GM12878 (cell line): ENCODE measurements at regions not wholly inside any gene's neighbourhood (a gene's known extent, or its start where the extent isn't known, plus 50 kb on each side); places are given as distances from the start of the nearest gene placed in this dataset.

Source experiments
- ATAC-seq: fragments of 200-7000 bp; cut with Tn5 transposase; 3 replicates; pipeline ENCODE4 v1.9.1; 2020; ENCODE audit warnings: mild to moderate bottlenecking, moderate library complexity
- BruUV-seq: library from RNA; stranded (reverse); fragments of 400-500 nt; replicated peaks from 2 replicates; lab custom pipeline; 2021; lab: Mats Ljungman, UMichigan
- CTCF ChIA-PET: fragments of 300-600 bp; sonication (Branson Sonifier 250); formaldehyde crosslinking; extraction: SDS; loops from one replicate; lab custom pipeline; 2021; ENCODE audit warnings: inconsistent platforms; lab: Yijun Ruan, JAX
- POLR2A ChIA-PET: fragments of 350-600 bp; formaldehyde crosslinking; extraction: SDS; loops from one replicate; lab custom pipeline; 2021; ENCODE audit warnings: inconsistent platforms; lab: Charles Lee
- RAD21 ChIA-PET: fragments of 300-600 bp; sonication (Branson Sonifier 250); formaldehyde crosslinking; loops from one replicate; lab custom pipeline; 2023; ENCODE audit warnings: antibody characterized with exemption; ENCODE audit not compliant: unreplicated experiment; lab: Charles Lee
- SMC1A ChIA-PET: fragments of 300-600 bp; sonication (Branson Sonifier 250); formaldehyde crosslinking; loops from one replicate; lab custom pipeline; 2023; ENCODE audit not compliant: unreplicated experiment, uncharacterized antibody; lab: Charles Lee
- DNase-seq: peaks from one replicate; pipeline ENCODE4 v3.0.0-alpha.2; 2011; ENCODE audit warnings: low read depth, low spot score
- FAIRE-seq: peaks from 3 replicates; lab custom pipeline; 2011; peaks lifted over from hg19 to GRCh38; lab: Jason Lieb, UNC
- H2AFZ ChIP-seq: 2 replicates; pipeline ENCODE4 v1.6.0; 2011; ENCODE audit warnings: low read depth, low read length, control low read depth; ENCODE audit not compliant: control insufficient read depth
- H3K27ac ChIP-seq: 2 replicates; pipeline ENCODE4 v1.5.1; 2011; ENCODE audit warnings: control low read depth; ENCODE audit not compliant: control insufficient read depth, insufficient read depth
- H3K27me3 ChIP-seq, 2 experiments: replicated peaks in 1 of 2; 2 replicates each; pipeline versions ENCODE4 v1.6.0 to v1.6.1; 2011; ENCODE audit warnings: low read length in 1 of 2; ENCODE audit not compliant: control insufficient read depth in 2 of 2, insufficient read depth in 2 of 2
- H3K36me3 ChIP-seq, 2 experiments: 2 replicates each; pipeline ENCODE4 v1.5.1; 2011; ENCODE audit warnings: low read length in 1 of 2; ENCODE audit not compliant: control insufficient read depth in 2 of 2, insufficient read depth in 2 of 2
- H3K4me1 ChIP-seq: 2 replicates; pipeline ENCODE4 v1.6.1; 2011; ENCODE audit warnings: mild to moderate bottlenecking, low read length, moderate library complexity, mixed read lengths; ENCODE audit not compliant: control insufficient read depth, insufficient read depth
- H3K4me2 ChIP-seq: 2 replicates; pipeline ENCODE4 v1.6.0; 2011; ENCODE audit warnings: control low read depth; ENCODE audit not compliant: control insufficient read depth, insufficient read depth
- H3K4me3 ChIP-seq: fragments of 200-600 bp; sonication (generic); 2 replicates; pipeline ENCODE4 v1.5.1; 2016
- H3K79me2 ChIP-seq: 2 replicates; pipeline ENCODE4 v1.6.0; 2011; ENCODE audit warnings: low read length; ENCODE audit not compliant: control insufficient read depth, insufficient read depth
- H3K9ac ChIP-seq: 2 replicates; pipeline ENCODE4 v1.8.0; 2011; ENCODE audit warnings: low read length, control low read depth, mixed read lengths; ENCODE audit not compliant: control insufficient read depth, insufficient read depth
- H3K9me3 ChIP-seq: replicated peaks from 3 replicates; pipeline ENCODE4 v1.5.1; 2011; ENCODE audit warnings: mild to moderate bottlenecking, low read length; ENCODE audit not compliant: control insufficient read depth, insufficient read depth
- H4K20me1 ChIP-seq: 2 replicates; pipeline ENCODE4 v1.6.0; 2011; ENCODE audit not compliant: control insufficient read depth, insufficient read depth
- BACH1 ChIP-seq: fragments of 450-650 bp; IDR thresholded peaks from 2 replicates; pipeline ENCODE4 v1.6.1; 2017; ENCODE audit warnings: mild to moderate bottlenecking, borderline replicate concordance
- CEBPB ChIP-seq, 2 experiments: fragments of 150-350 bp in 1 of 2; IDR thresholded peaks; 2 replicates each; pipeline ENCODE4 v1.6.1; 2012 to 2014; ENCODE audit warnings: low read depth in 2 of 2, low read length in 2 of 2, borderline replicate concordance in 1 of 2, inconsistent platforms in 1 of 2
- EED ChIP-seq: sonication (generic); IDR thresholded peaks from 2 replicates; pipeline ENCODE4 v1.6.1; 2016; ENCODE audit warnings: antibody characterized with exemption, low read depth
- FOS ChIP-seq: IDR thresholded peaks from 3 replicates; pipeline ENCODE4 v1.6.1; 2011; ENCODE audit warnings: borderline replicate concordance; ENCODE audit not compliant: insufficient read length; ENCODE audit errors: extremely low read depth
- HDAC6 ChIP-seq: fragments of 200-600 bp; sonication (generic); IDR thresholded peaks from one replicate; pipeline ENCODE4 v1.8.0; 2017; ENCODE audit warnings: antibody characterized with exemption; ENCODE audit not compliant: unreplicated experiment
- MXI1 ChIP-seq: fragments of 150-350 bp; IDR thresholded peaks from 2 replicates; pipeline ENCODE4 v1.6.1; 2011; ENCODE audit warnings: low read depth, mild to moderate bottlenecking, inconsistent platforms, low read length, improper control_type of control experiment
- PBX3 ChIP-seq: IDR thresholded peaks from 2 replicates; pipeline ENCODE4 v1.6.1; 2011; ENCODE audit warnings: mild to moderate bottlenecking, low read depth, low read length, moderate library complexity; ENCODE audit not compliant: insufficient replicate concordance
- RB1 ChIP-seq: fragments of 450-650 bp; formaldehyde crosslinking; IDR thresholded peaks from 2 replicates; pipeline ENCODE4 v1.6.1; 2017; ENCODE audit warnings: mild to moderate bottlenecking, borderline replicate concordance
- SMC3 ChIP-seq: IDR thresholded peaks from 2 replicates; pipeline ENCODE4 v1.6.1; 2011; ENCODE audit warnings: low read length, improper control_type of control experiment, borderline replicate concordance
- SREBF1 ChIP-seq: IDR thresholded peaks from 2 replicates; pipeline ENCODE4 v1.6.1; 2012; ENCODE audit warnings: mild to moderate bottlenecking, low read length
- STAT1 ChIP-seq: fragments of 450-650 bp; conservative IDR thresholded peaks from 2 replicates; pipeline ENCODE4 v1.6.1; 2014; ENCODE audit warnings: antibody characterized with exemption, mild to moderate bottlenecking
- TAF1 ChIP-seq: IDR thresholded peaks from 2 replicates; pipeline ENCODE4 v1.6.1; 2011; ENCODE audit warnings: mild to moderate bottlenecking, low read depth, low read length, borderline replicate concordance
- ZBED1 ChIP-seq: IDR thresholded peaks from 2 replicates; pipeline ENCODE4 v1.6.1; 2016; ENCODE audit warnings: borderline replicate concordance
- ZNF592 ChIP-seq: fragments of 450-650 bp; IDR thresholded peaks from 2 replicates; pipeline ENCODE4 v1.6.1; 2017; ENCODE audit warnings: mild to moderate bottlenecking, moderate library complexity
- ZNF622 ChIP-seq: fragments of 450-650 bp; IDR thresholded peaks from 2 replicates; pipeline ENCODE4 v1.6.1; 2017; ENCODE audit warnings: mild to moderate bottlenecking, inconsistent platforms
- WGBS: methylation state at CpG from one replicate; pipeline ENCODE4 v1.1.6; 2016; ENCODE audit warnings: low lambda C conversion rate; ENCODE audit not compliant: insufficient replicate concordance, insufficient coverage; ENCODE audit errors: missing lambda C conversion rate; 5-methylcytosine and 5-hydroxymethylcytosine counted together
- in situ Hi-C: fragments of 300-500 bp; cut with MboI; formaldehyde crosslinking; loops from 9 replicates; pipeline ENCODE4 v1.14.3; 2018; ENCODE audit warnings: mixed read lengths
- intact Hi-C: fragments of 100-400 bp; cut with micrococcal nuclease; formaldehyde crosslinking; loops from one replicate; pipeline ENCODE4 v1.14.2; 2022; ENCODE audit not compliant: unreplicated experiment

GRCh38 chr11:122337704-122338103 is 221.7 kb upstream of the BLID start:
- no peaks in the 10 kb centered on the region for H3K36me3 ChIP-seq
- no peak overlapping the region for H3K27ac ChIP-seq
- no peaks in the 10 kb centered on the region for H3K27me3 ChIP-seq
- H3K4me2 ChIP-seq = no peak overlapping the region
- no peak for TF ChIP-seq MXI1
- no peak for TF ChIP-seq FOS
- no peak for TF ChIP-seq TAF1
- no peak for TF ChIP-seq CEBPB (IDR thresholded peaks at IDR 0.05; ENCODE audit: borderline replicate concordance in 1 of 2, low read depth in 2 of 2, low read length in 2 of 2)
- SMC1A ChIA-PET = no interaction called here
- POLR2A ChIA-PET = no interaction called here
- WGBS = 21% methylated on average over 4 of the region's 4 CpGs
- no peaks in the 10 kb centered on the region for H3K79me2 ChIP-seq
- in situ Hi-C loops = no loop called here
- H3K9me3 ChIP-seq = no peaks in the 10 kb centered on the region; the same call in 2 of the 3 replicates
- FAIRE-seq = no peak
- H3K4me1 ChIP-seq = no peaks in the 10 kb centered on the region
- BruUV-seq = no TSS peak
- no peak overlapping the region for H2AFZ ChIP-seq
- no peak for DNase-seq
- no peak overlapping the region for H3K4me3 ChIP-seq
- RAD21 ChIA-PET = no interaction called here
- no peak overlapping the region for H3K9ac ChIP-seq
- no peak for ATAC-seq
- H4K20me1 ChIP-seq = no peaks in the 10 kb centered on the region
- CTCF ChIA-PET = no interaction called here
- intact Hi-C loops = no loop called here

- ChIA-PET SMC1A (no interaction called here), RAD21 (no interaction called here), POLR2A (no interaction called here), CTCF (no interaction called here)
- DNase-seq (no peak), ATAC-seq (no peak), FAIRE-seq (no peak)
- Histone ChIP-seq H2AFZ (no peak overlapping the region), H3K27ac (no peak overlapping the region), H3K9me3 (no peaks in the 10 kb centered on the region; the same call in 2 of the 3 replicates), H3K4me1 (no peaks in the 10 kb centered on the region), H3K4me3 (no peak overlapping the region), H3K36me3 (no peaks in the 10 kb centered on the region), H3K4me2 (no peak overlapping the region), H3K27me3 (no peaks in the 10 kb centered on the region), H4K20me1 (no peaks in the 10 kb centered on the region), H3K79me2 (no peaks in the 10 kb centered on the region), H3K9ac (no peak overlapping the region)
- intact Hi-C loops (no loop called here), in situ Hi-C loops (no loop called here)
- 33% methylated on average over 5 of the region's 5 CpGs for WGBS
- BruUV-seq = no TSS peak
- TF ChIP-seq RB1 (no peak), ZNF592 (no peak), BACH1 (no peak), SREBF1 (no peak), EED (no peak), ZBED1 (no peak), STAT1 (no peak), SMC3 (no peak), HDAC6 (no peak), ZNF622 (no peak), PBX3 (no peak)
Measured at GRCh38 chr11:122337241-122337640, 221.2 kb upstream of the BLID start.
